ENCODE measurements at regions not wholly inside any gene's neighbourhood (a gene's known extent, or its start where the extent isn't known, plus 50 kb on each side); places are given as distances from the start of the nearest gene placed in this dataset.
"Not testable (repeated sequence)": the region's sequence is repeated elsewhere in the genome, so short reads cannot be mapped to it uniquely, and the experiment has no call there.

- no peak for DNase-seq (ENCODE audit: low read depth in 3 of 3)
These were observed 373.3 kb upstream of the IGFBP3 start for GRCh38 chr7:46294381-46294780.

GRCh38 chr7:46292741-46293140 is 371.7 kb upstream of the IGFBP3 start:
- no peak for DNase-seq (ENCODE audit: low read depth in 3 of 3)

- no peak for DNase-seq (ENCODE audit: low read depth in 3 of 3)
These were observed 370.6 kb upstream of the IGFBP3 start for GRCh38 chr7:46291601-46292150.

- DNase-seq (ENCODE audit: low read depth in 3 of 3) = no peak
These were observed 370.0 kb upstream of the IGFBP3 start for GRCh38 chr7:46291050-46291438.

DNA sequence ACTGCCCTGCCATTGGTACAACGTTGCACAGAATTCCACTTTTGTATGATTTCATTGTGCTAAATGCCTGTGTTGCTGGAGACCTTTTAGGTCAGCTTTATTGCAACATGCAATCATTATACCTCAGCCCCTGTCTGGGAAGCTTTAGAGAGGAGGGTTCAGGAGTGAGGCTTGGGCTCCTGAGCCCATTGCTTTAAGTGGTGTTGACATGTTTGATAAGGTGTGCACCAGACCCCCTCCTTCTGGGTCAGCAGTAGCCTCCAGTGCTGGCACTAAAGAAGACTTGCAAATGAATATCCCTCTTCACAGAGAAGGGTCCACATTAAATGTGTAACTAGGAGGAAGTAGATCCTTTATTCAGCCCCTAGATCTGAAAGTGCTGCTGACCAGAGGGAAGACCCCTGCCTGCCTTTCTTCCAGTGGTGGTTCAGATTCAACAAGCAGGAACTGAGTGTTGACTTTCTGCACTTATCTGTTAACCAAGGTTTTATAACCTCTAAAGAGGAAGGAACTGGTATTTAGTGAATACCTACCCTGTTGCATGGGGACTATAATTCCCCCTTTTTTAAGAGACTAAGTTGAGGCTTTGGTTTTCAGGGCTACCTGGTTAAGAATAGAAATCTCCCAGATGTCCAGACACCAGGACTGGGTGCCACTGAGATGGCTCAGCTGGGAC is 369.4 kb upstream of the IGFBP3 start:
- no peak for DNase-seq (ENCODE audit: low read depth in 3 of 3)

DNA sequence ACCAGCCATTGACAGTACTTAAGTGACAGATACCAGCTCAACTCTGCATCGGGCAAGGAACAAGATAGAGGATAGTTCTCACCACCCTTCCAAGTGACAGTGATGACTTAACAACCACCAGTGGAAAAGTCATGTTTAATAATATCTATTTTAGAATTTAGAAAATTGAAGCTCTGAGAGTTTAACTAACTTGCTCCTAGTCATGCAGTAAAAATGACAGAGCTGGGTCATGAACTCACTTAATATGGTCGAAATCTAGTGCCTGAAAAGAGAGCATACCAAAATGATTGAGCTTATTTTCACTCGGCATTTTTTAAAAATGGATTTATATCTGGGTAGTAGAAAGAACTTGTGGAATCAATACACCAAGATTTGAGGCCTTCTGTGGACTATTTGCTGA is 367.8 kb upstream of the IGFBP3 start:
- no peak for DNase-seq (ENCODE audit: low read depth in 3 of 3)

DNA sequence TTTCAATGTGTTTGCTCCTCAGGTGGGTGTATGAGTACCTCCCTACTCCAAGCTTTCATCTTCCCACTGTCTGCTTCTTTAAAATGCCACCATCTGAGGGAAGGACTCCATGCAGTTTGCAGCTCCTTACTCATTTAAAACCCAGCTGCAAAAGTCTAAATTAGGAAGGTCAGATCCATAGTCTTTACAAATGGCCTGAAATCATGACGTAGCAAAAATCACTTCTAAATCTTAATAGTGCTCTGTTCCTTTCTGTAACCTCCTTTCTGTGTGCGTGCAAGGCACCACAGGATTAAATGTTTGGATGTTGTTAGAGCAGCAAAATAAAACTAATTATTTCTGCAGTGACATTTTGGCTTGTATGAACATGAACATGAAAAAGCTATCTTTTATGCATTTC is 366.9 kb upstream of the IGFBP3 start:
- no peak for DNase-seq (ENCODE audit: low read depth in 3 of 3)

GRCh38 chr7:46286957-46287356 is 365.9 kb upstream of the IGFBP3 start:
- DNase-seq (ENCODE audit: low read depth in 3 of 3) = no peak

DNA sequence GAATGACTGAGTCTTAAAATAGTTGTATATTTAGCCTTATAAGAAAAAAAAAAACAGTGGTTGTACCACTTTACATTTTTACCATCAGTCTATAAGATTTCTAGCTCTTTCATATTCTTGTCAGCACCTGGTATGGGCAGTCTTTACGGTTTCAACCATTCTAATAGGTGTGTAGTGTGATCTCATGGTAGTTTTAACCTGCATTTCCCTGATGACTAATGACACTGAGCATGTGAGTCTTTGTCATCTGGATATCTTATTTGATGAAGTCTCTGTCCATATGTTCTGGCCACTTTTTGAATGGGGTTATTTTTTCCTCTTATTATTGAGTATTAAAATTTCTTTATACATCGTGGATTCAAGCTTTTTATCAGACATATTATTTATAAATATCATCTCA is 365.3 kb upstream of the IGFBP3 start:
- no peak for DNase-seq (ENCODE audit: low read depth in 3 of 3)

DNA sequence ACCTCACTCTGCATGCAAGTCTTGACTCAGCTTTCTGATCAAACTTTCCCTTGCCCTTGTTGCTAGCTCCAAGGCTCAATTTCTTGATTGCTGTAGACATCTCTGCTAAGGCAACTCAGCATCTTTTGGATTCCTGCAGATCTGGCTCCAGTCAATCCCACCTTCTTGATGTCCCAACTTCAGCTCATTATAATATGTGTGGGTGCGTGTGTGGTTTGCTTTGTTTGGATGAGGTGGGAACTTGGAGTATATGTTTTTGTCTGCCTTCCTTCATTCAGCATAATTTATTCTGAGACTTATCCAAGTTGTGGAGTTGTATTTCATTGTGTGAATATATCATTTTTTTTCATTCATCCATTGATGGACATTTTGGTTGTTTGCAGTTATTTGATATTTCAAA is 364.8 kb upstream of the IGFBP3 start:
- DNase-seq (ENCODE audit: low read depth in 3 of 3) = no peak

GRCh38 chr7:46283852-46284251 is 362.8 kb upstream of the IGFBP3 start:
- DNase-seq (ENCODE audit: low read depth in 3 of 3) = no peak

GRCh38 chr7:46282155-46282554 is 361.1 kb upstream of the IGFBP3 start:
- no peak for DNase-seq (ENCODE audit: low read depth in 3 of 3)

- no peak for DNase-seq (ENCODE audit: low read depth in 3 of 3)
These were observed 360.0 kb upstream of the IGFBP3 start for GRCh38 chr7:46281071-46281470.

GRCh38 chr7:46279290-46279689 is 358.2 kb upstream of the IGFBP3 start:
- no peak for DNase-seq (ENCODE audit: low read depth in 3 of 3)

GRCh38 chr7:46264646-46265045 is 343.6 kb upstream of the IGFBP3 start:
- DNase-seq (ENCODE audit: low read depth in 3 of 3) = no peak

GRCh38 chr7:46261638-46262037 is 340.6 kb upstream of the IGFBP3 start:
- not testable (repeated sequence) for DNase-seq (ENCODE audit: low read depth in 3 of 3)

GRCh38 chr7:46259947-46260346 is 338.9 kb upstream of the IGFBP3 start:
- DNase-seq (ENCODE audit: low read depth in 3 of 3) = no peak

DNA sequence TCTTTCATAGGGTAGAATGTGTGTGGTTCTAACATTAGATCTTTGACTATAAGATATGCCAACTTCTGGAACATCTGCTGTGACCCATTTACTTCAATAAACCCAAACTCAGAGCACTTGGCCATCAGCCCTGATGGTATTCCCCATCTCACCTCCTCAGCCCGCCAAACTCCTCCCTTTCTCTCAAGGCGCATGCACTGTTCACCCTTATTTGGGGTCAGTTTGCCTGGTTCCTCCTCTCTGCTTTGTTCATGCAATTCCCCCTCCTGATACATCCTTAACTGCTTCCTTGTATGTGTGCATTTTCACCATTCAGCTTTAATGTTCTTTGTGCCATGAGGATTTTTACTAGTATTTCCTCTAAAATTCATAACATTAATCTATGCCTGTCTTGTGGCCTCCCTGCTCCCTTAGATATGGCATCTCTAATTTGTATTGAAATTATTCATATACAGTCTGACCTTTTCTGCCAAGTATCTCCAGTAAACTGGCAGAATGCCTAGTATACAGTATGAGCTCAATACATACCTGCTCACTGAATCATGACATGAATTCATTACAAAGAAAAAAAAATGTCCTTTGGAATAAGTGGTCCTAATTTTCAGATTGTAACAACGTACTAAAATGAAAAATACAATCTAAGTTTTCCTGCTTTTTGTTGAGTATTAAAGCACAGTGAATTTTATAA is 336.8 kb upstream of the IGFBP3 start:
- DNase-seq (ENCODE audit: low read depth in 3 of 3) = no peak

GRCh38 chr7:46256870-46257661 is 336.0 kb upstream of the IGFBP3 start:
- no peak for DNase-seq (ENCODE audit: low read depth in 3 of 3)

DNA sequence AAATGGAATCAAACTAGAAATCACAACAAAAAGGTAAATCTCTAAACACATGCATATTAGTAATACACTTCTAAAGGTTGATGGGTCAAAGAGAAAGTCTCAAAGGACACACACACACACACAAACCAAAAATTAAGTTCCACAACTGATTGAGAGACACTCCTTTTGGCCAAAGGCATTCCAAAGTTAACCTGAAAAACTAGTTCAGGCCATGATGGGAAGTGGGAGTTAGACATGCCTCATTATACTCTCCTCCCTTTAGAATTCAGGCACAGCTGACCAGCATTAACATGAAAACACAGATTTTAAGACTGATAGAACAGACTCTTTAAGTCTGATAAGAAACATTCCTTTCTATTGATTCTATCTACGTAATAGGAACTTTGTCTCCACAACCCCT is 332.4 kb upstream of the IGFBP3 start:
- DNase-seq (ENCODE audit: low read depth in 3 of 3) = no peak

- no peak for DNase-seq (ENCODE audit: low read depth in 3 of 3)
These were observed 326.6 kb upstream of the IGFBP3 start for GRCh38 chr7:46247664-46248063.

GRCh38 chr7:46245586-46246111 is 324.6 kb upstream of the IGFBP3 start:
- no peak for DNase-seq (ENCODE audit: low read depth in 3 of 3)
